ENCODE measurements at regions not wholly inside any gene's neighbourhood (a gene's known extent, or its start where the extent isn't known, plus 50 kb on each side); places are given as distances from the start of the nearest gene placed in this dataset.

GRCh38 chr7:52959336-52959735, 76.1 kb upstream of the POM121L12 start:
- no peak for TF ChIP-seq CTCF (IDR thresholded peaks at IDR 0.05)
- TF ChIP-seq ZFX (IDR thresholded peaks at IDR 0.05; ENCODE audit: borderline replicate concordance), result no peak

Measured in 22Rv1 (cell line).